Hematopoietic multipotent progenitor cell (in vitro differentiated cells): ENCODE measurements at regions not wholly inside any gene's neighbourhood (a gene's known extent, or its start where the extent isn't known, plus 50 kb on each side); places are given as distances from the start of the nearest gene placed in this dataset.

Experiments
- DNase-seq, 3 donors: peaks; one replicate each; pipeline ENCODE4 v3.0.0-alpha.2; 2011 to 2015; ENCODE audit warnings: low read depth in 2 of 3, low spot score in 2 of 3

- DNase-seq, result no peak
These were observed 90.8 kb downstream of the DACT2 start for GRCh38 chr6:168228676-168229367.

GRCh38 chr6:168227840-168228239 lies 91.7 kb downstream of the DACT2 start:
- DNase-seq, result no peak

GRCh38 chr6:168226902-168227318 lies 92.7 kb downstream of the DACT2 start:
- no peak for DNase-seq

- no peak for DNase-seq
These were observed 93.4 kb downstream of the DACT2 start for GRCh38 chr6:168226061-168226752.

GRCh38 chr6:168225471-168225911 lies 94.1 kb downstream of the DACT2 start:
- DNase-seq, result no peak

- no peak for DNase-seq
These were observed 95.8 kb downstream of the DACT2 start for GRCh38 chr6:168223755-168224154.

GRCh38 chr6:168223150-168223549 lies 96.4 kb downstream of the DACT2 start:
- DNase-seq, result no peak

GRCh38 chr6:168222115-168223043 lies 97.2 kb downstream of the DACT2 start:
- DNase-seq, result no peak

- DNase-seq, result no peak
These were observed 98.0 kb downstream of the DACT2 start for GRCh38 chr6:168221497-168222079.

- no peak for DNase-seq
These were observed 98.6 kb downstream of the DACT2 start for GRCh38 chr6:168221000-168221399.

GRCh38 chr6:168219804-168220203 lies 99.8 kb downstream of the DACT2 start:
- no peak for DNase-seq

- no peak for DNase-seq
These were observed 100.6 kb downstream of the DACT2 start for GRCh38 chr6:168218785-168219566.

- DNase-seq, result no peak
These were observed 101.6 kb downstream of the DACT2 start for GRCh38 chr6:168217880-168218537.

GRCh38 chr6:168217216-168217879 lies 102.2 kb downstream of the DACT2 start:
- no peak for DNase-seq

- no peak for DNase-seq
These were observed 102.8 kb downstream of the DACT2 start for GRCh38 chr6:168216751-168217191.

GRCh38 chr6:168216117-168216516 lies 103.5 kb downstream of the DACT2 start:
- no peak for DNase-seq

GRCh38 chr6:168215121-168215808 lies 104.3 kb downstream of the DACT2 start:
- DNase-seq, result no peak

- no peak for DNase-seq
These were observed 104.9 kb downstream of the DACT2 start for GRCh38 chr6:168214586-168215104.
